H1 (cell line): ENCODE measurements at regions not wholly inside any gene's neighbourhood (a gene's known extent, or its start where the extent isn't known, plus 50 kb on each side); places are given as distances from the start of the nearest gene placed in this dataset.

Experiments used
- EZH2 ChIP-seq: fragments of 200-600 bp; sonication (generic); IDR thresholded peaks from 2 replicates; pipeline ENCODE4 v1.7.1; 2012; ENCODE audit warnings: low read depth, mild to moderate bottlenecking, moderate library complexity, low read length, inconsistent platforms; ENCODE audit not compliant: severe bottlenecking
- JUND ChIP-seq: IDR thresholded peaks from 2 replicates; pipeline ENCODE4 v1.6.1; 2011; ENCODE audit warnings: mild to moderate bottlenecking, improper control_type of control experiment, low read length
- SP4 ChIP-seq: IDR thresholded peaks from 2 replicates; pipeline ENCODE4 v1.6.1; 2012; ENCODE audit warnings: low read length, inconsistent platforms
- TF ChIP-seq, protein P1 (sequence below): IDR thresholded peaks from 2 replicates; pipeline ENCODE4 v1.6.1; 2012; ENCODE audit warnings: inconsistent platforms

DNA sequence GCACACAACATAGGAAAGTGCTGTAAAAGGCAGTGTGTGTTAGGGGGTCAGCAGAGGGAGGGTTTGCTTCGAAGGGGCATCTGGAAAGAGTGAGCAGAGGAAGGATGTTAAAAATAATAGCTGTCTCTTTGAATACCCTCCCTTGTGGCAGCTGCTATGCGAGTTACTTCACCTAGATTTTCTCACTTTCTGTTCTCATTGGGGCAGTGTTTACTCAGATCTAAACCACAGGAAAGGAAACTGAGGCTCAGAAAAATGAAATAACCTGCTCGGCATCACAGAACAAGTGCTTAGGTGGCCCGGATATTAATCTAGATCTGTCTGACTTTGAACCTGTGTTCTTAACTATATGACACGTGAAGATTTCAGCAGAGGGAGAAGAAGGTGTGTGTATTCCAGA, 125.3 kb downstream of the C11orf91 start (continued):
- TF ChIP-seq SP4: no peak
- no peak for TF ChIP-seq JUND
- TF ChIP-seq, protein P1, sequence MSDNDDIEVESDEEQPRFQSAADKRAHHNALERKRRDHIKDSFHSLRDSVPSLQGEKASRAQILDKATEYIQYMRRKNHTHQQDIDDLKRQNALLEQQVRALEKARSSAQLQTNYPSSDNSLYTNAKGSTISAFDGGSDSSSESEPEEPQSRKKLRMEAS: no peak
- no peak for TF ChIP-seq EZH2
